ENCODE measurements at regions not wholly inside any gene's neighbourhood (a gene's known extent, or its start where the extent isn't known, plus 50 kb on each side); places are given as distances from the start of the nearest gene placed in this dataset.
A peak's percentile ranks its signal among the peaks of the same experiment; 100 is the strongest.
"Not testable (repeated sequence)": the region's sequence is repeated elsewhere in the genome, so short reads cannot be mapped to it uniquely, and the experiment has no call there.

GRCh38 chr9:31443630-31444457, 940.6 kb upstream of the ACO1 start:
- not testable (repeated sequence) for DNase-seq

- DNase-seq = no peak
Measured at GRCh38 chr9:31445357-31445756, 939.1 kb upstream of the ACO1 start.

GRCh38 chr9:31445960-31446359, 938.5 kb upstream of the ACO1 start:
- no peak for DNase-seq

GRCh38 chr9:31467075-31467474, 917.4 kb upstream of the ACO1 start:
- DNase-seq = no peak

GRCh38 chr9:31470051-31470450, 914.4 kb upstream of the ACO1 start:
- no peak for DNase-seq

GRCh38 chr9:31471010-31471409, 913.4 kb upstream of the ACO1 start:
- no peak for DNase-seq

- no peak for DNase-seq
Measured at GRCh38 chr9:31486630-31487029, 897.8 kb upstream of the ACO1 start.

- no peak for DNase-seq
Measured at GRCh38 chr9:31490551-31491106, 893.8 kb upstream of the ACO1 start.

GRCh38 chr9:31492229-31492628, 892.2 kb upstream of the ACO1 start:
- DNase-seq = no peak

- DNase-seq = no peak
Measured at GRCh38 chr9:31500422-31500821, 884.0 kb upstream of the ACO1 start.

GRCh38 chr9:31519011-31519410, 865.4 kb upstream of the ACO1 start:
- DNase-seq = peak; percentile 21

- no peak for DNase-seq
Measured at GRCh38 chr9:31519424-31519823, 865.0 kb upstream of the ACO1 start.

GRCh38 chr9:31519826-31520225, 864.6 kb upstream of the ACO1 start:
- DNase-seq = no peak

GRCh38 chr9:31520301-31521085, 864.0 kb upstream of the ACO1 start:
- DNase-seq = no peak

- no peak for DNase-seq
Measured at GRCh38 chr9:31535651-31536050, 848.8 kb upstream of the ACO1 start.

- DNase-seq = no peak
Measured at GRCh38 chr9:31536471-31536870, 848.0 kb upstream of the ACO1 start.

- DNase-seq = no peak
Measured at GRCh38 chr9:31541721-31542281, 842.6 kb upstream of the ACO1 start.

GRCh38 chr9:31542384-31543055, 841.9 kb upstream of the ACO1 start:
- DNase-seq = peak; percentile 1

GRCh38 chr9:31554941-31555340, 829.5 kb upstream of the ACO1 start:
- DNase-seq = no peak

GRCh38 chr9:31556667-31557463, 827.6 kb upstream of the ACO1 start:
- no peak for DNase-seq

GRCh38 chr9:31572190-31572589, 812.3 kb upstream of the ACO1 start:
- DNase-seq = not testable (repeated sequence)

GRCh38 chr9:31573561-31573960, 810.9 kb upstream of the ACO1 start:
- no peak for DNase-seq

Measured in CD4-positive, alpha-beta T cell treated with Interferon gamma for 1 hour (primary cell).